ENCODE measurements at regions not wholly inside any gene's neighbourhood (a gene's known extent, or its start where the extent isn't known, plus 50 kb on each side); places are given as distances from the start of the nearest gene placed in this dataset.

GRCh38 chr5:29561564-29561963, 1631.9 kb upstream of the CDH6 start:
- DNase-seq, result no peak
- Histone ChIP-seq H3K9me3 (replicated peaks) (peaks cover 6% of the 10 kb centered on the region), H3K4me3 (no peak overlapping the region), H3K27me3 (ENCODE audit: low read depth) (no peaks in the 10 kb centered on the region), H3K27ac (replicated peaks) (no peak overlapping the region), H3K36me3 (no peaks in the 10 kb centered on the region), H3K4me1 (no peaks in the 10 kb centered on the region)
- intact Hi-C loops (cut with micrococcal nuclease), result no loop called here
- TF ChIP-seq, protein P1, sequence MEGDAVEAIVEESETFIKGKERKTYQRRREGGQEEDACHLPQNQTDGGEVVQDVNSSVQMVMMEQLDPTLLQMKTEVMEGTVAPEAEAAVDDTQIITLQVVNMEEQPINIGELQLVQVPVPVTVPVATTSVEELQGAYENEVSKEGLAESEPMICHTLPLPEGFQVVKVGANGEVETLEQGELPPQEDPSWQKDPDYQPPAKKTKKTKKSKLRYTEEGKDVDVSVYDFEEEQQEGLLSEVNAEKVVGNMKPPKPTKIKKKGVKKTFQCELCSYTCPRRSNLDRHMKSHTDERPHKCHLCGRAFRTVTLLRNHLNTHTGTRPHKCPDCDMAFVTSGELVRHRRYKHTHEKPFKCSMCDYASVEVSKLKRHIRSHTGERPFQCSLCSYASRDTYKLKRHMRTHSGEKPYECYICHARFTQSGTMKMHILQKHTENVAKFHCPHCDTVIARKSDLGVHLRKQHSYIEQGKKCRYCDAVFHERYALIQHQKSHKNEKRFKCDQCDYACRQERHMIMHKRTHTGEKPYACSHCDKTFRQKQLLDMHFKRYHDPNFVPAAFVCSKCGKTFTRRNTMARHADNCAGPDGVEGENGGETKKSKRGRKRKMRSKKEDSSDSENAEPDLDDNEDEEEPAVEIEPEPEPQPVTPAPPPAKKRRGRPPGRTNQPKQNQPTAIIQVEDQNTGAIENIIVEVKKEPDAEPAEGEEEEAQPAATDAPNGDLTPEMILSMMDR (IDR thresholded peaks at IDR 0.05; ENCODE audit: borderline replicate concordance), result no peak

DNA sequence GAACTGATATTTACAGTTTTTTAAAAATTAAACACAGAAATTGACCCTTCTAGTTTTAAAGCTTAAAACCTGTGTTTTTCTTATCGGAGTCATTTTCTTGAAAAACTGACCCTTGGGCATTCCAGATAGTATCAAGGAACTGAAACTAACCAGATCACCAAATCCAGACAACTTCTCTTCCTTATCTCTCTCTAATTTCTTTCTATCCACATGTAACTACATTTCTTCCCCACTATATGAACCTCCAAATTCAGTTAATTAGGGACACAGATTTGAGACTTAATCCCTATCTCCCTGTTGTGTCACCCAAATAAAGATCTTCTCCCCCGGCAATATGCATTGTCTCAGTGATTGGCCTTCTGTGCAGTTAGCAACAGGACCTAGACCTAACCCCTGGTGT, 1643.0 kb upstream of the CDH6 start:
- Histone ChIP-seq H3K36me3 (no peaks in the 10 kb centered on the region), H3K27ac (replicated peaks) (no peak overlapping the region), H3K9me3 (replicated peaks) (peaks cover 43% of the 10 kb centered on the region), H3K4me3 (no peak overlapping the region), H3K27me3 (ENCODE audit: low read depth) (no peaks in the 10 kb centered on the region), H3K4me1 (no peaks in the 10 kb centered on the region)
- intact Hi-C loops (cut with micrococcal nuclease), result no loop called here
- TF ChIP-seq, protein P1 (IDR thresholded peaks at IDR 0.05; ENCODE audit: borderline replicate concordance), result no peak
- no peak for DNase-seq

- no peak for DNase-seq
- no peak overlapping the region for H3K27ac ChIP-seq (replicated peaks)
- TF ChIP-seq, protein P1 (IDR thresholded peaks at IDR 0.05; ENCODE audit: borderline replicate concordance), result no peak
- peaks cover 26% of the 10 kb centered on the region for H3K9me3 ChIP-seq (replicated peaks)
- intact Hi-C loops (cut with micrococcal nuclease), result no loop called here
- H3K27me3 ChIP-seq (ENCODE audit: low read depth), result no peaks in the 10 kb centered on the region
- H3K36me3 ChIP-seq, result no peaks in the 10 kb centered on the region
- no peak overlapping the region for H3K4me3 ChIP-seq
- H3K4me1 ChIP-seq, result no peaks in the 10 kb centered on the region
These were observed 1645.2 kb upstream of the CDH6 start for GRCh38 chr5:29548262-29548661.

- H3K36me3 ChIP-seq, result no peaks in the 10 kb centered on the region
These were observed 1646.1 kb upstream of the CDH6 start for GRCh38 chr5:29547236-29547865.

GRCh38 chr5:29543501-29543900, 1650.0 kb upstream of the CDH6 start:
- intact Hi-C loops (cut with micrococcal nuclease), result no loop called here
- no peak overlapping the region for H3K27ac ChIP-seq (replicated peaks)
- no peak for DNase-seq
- peaks cover 38% of the 10 kb centered on the region for H3K9me3 ChIP-seq (replicated peaks)
- TF ChIP-seq, protein P1 (IDR thresholded peaks at IDR 0.05; ENCODE audit: borderline replicate concordance), result no peak
- H3K4me1 ChIP-seq, result no peaks in the 10 kb centered on the region
- H3K27me3 ChIP-seq (ENCODE audit: low read depth), result no peaks in the 10 kb centered on the region
- H3K4me3 ChIP-seq, result no peak overlapping the region
- no peaks in the 10 kb centered on the region for H3K36me3 ChIP-seq

More at GRCh38 chr5:29547236-29547865, 1646.1 kb upstream of the CDH6 start:
- Histone ChIP-seq H3K27ac (replicated peaks) (no peak overlapping the region), H3K4me1 (no peaks in the 10 kb centered on the region), H3K27me3 (ENCODE audit: low read depth) (no peaks in the 10 kb centered on the region), H3K4me3 (no peak overlapping the region), H3K9me3 (replicated peaks) (peaks cover 18% of the 10 kb centered on the region)
- intact Hi-C loops (cut with micrococcal nuclease), result no loop called here
- DNase-seq, result no peak
- TF ChIP-seq, protein P1 (IDR thresholded peaks at IDR 0.05; ENCODE audit: borderline replicate concordance), result no peak

Data from left ventricle myocardium inferior (tissue), 1 donor.